Osteocyte (in vitro differentiated cells): ENCODE measurements at regions not wholly inside any gene's neighbourhood (a gene's known extent, or its start where the extent isn't known, plus 50 kb on each side); places are given as distances from the start of the nearest gene placed in this dataset.

Source experiments
- DNase-seq: peaks from one replicate; pipeline ENCODE4 v3.0.0; 2021; ENCODE audit warnings: mixed read lengths; ENCODE audit not compliant: unreplicated experiment; ENCODE audit errors: extremely low spot score
- H3K27ac Mint-ChIP-seq: one replicate; pipeline ENCODE4 v1.8.0; 2021; ENCODE audit warnings: mild to moderate bottlenecking, mixed read lengths; ENCODE audit not compliant: unreplicated experiment
- H3K27me3 Mint-ChIP-seq: one replicate; pipeline ENCODE4 v1.8.0; 2021; ENCODE audit warnings: mixed read lengths; ENCODE audit not compliant: unreplicated experiment
- H3K36me3 Mint-ChIP-seq: one replicate; pipeline ENCODE4 v1.8.0; 2021; ENCODE audit warnings: mixed read lengths; ENCODE audit not compliant: unreplicated experiment
- H3K4me1 Mint-ChIP-seq: one replicate; pipeline ENCODE4 v1.8.0; 2021; ENCODE audit warnings: mixed read lengths; ENCODE audit not compliant: unreplicated experiment
- H3K4me3 Mint-ChIP-seq: one replicate; pipeline ENCODE4 v1.8.0; 2021; ENCODE audit warnings: mild to moderate bottlenecking, moderate library complexity, mixed read lengths; ENCODE audit not compliant: unreplicated experiment
- H3K9me3 Mint-ChIP-seq: one replicate; pipeline ENCODE4 v1.8.0; 2021; ENCODE audit warnings: mixed read lengths; ENCODE audit not compliant: unreplicated experiment
- TF ChIP-seq, protein P1 (sequence below): fragments of 200-600 bp; sonication (generic); IDR thresholded peaks from 2 replicates; pipeline ENCODE4 v1.5.0; 2021; ENCODE audit warnings: antibody characterized with exemption, mild to moderate bottlenecking, moderate library complexity

DNA sequence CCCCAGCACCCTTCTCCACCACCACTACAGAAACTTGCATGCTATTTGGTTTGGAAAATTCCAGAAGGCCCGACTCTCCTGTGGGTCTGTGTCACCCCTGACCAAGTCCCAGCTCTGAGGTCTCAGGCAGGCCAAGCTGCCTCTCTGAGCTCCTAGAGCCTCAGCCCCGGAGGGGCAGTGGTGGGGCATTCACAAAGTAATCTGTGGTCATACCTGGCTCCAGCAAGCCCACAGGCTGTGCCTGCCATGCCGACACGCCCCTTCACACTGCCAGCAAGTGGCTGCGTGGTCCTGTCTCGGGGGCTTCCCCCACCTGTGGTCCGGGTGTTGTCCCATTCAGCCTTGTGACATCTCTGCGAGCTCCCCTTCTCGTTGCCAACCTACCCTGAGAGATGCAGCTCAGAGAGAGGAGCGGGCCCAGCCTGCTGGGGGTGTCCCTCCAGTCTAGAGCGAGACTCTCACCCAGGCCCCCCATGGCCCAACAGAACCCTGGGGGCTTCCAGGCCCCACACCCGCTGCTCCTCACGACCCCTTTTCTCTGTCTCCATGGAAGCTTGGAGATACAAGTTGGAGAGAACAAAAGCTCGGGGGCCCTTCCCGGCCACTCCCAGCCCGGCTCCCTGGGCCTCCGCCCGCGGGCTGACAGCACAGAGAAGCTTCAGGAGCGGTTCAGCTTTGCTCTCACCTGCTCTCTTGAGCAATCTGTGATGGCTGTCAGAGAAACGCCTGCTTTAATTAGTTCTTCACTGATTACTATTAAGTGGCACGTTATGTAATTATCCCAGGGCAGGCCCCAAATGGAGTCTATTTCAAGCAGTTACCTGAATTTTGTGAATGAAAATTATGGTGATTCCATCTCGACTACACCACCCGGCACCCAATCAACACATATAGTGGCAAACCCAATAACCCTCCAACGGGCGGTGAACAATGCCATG lies 147.7 kb upstream of the PHACTR3 start:
- H3K27ac Mint-ChIP-seq = no peak overlapping the region
- no peak for DNase-seq
- H3K9me3 Mint-ChIP-seq = peaks cover 3% of the 10 kb centered on the region
- TF ChIP-seq, protein P1, sequence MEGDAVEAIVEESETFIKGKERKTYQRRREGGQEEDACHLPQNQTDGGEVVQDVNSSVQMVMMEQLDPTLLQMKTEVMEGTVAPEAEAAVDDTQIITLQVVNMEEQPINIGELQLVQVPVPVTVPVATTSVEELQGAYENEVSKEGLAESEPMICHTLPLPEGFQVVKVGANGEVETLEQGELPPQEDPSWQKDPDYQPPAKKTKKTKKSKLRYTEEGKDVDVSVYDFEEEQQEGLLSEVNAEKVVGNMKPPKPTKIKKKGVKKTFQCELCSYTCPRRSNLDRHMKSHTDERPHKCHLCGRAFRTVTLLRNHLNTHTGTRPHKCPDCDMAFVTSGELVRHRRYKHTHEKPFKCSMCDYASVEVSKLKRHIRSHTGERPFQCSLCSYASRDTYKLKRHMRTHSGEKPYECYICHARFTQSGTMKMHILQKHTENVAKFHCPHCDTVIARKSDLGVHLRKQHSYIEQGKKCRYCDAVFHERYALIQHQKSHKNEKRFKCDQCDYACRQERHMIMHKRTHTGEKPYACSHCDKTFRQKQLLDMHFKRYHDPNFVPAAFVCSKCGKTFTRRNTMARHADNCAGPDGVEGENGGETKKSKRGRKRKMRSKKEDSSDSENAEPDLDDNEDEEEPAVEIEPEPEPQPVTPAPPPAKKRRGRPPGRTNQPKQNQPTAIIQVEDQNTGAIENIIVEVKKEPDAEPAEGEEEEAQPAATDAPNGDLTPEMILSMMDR = no peak
- peaks cover 2% of the 10 kb centered on the region for H3K27me3 Mint-ChIP-seq
- H3K36me3 Mint-ChIP-seq = no peaks in the 10 kb centered on the region
- no peak overlapping the region for H3K4me3 Mint-ChIP-seq
- H3K4me1 Mint-ChIP-seq = peaks cover 14% of the 10 kb centered on the region

DNA sequence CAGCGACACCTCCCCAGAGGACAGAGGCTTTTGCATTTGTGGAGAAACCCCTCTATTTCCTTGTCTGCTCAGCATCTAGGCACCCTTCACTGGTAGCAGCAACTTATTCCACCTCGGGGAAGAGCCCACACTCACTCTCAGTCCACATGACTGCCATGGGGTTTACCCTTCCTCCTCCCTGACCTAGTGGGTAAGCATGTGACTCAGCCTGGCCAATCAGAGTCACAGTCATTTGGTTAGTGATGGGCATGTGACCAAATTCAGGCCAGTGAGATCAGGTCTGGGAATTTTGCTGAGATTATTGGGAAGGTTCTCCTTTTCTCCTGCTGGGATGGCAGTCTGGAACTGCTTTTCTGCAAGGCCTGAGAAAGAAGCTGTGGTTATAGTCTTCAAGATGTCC lies 145.7 kb upstream of the PHACTR3 start:
- Mint-ChIP-seq H3K4me1 (peaks cover 8% of the 10 kb centered on the region), H3K27ac (no peak overlapping the region), H3K36me3 (no peaks in the 10 kb centered on the region), H3K9me3 (peaks cover 3% of the 10 kb centered on the region), H3K4me3 (no peak overlapping the region), H3K27me3 (peaks cover 2% of the 10 kb centered on the region)
- DNase-seq = no peak
- TF ChIP-seq, protein P1 = no peak

DNA sequence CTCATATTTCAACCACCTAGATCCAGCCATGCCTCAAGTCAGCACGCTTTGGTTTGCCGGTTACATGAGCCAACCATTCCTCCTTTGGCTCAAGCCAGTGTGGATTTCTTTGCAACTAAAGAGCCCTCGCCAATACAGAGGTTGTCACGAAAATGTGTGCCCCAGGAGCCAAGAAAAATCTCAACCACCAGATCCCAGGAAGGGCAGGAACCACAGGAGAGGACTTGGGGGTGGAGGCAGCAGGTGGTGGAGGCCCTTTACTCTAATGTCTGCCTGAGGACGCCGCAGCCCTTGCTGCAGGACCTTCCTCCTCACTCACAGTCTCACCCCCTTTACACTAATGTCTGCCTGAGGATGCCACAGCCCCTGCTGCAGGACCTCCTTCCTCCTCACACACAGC lies 144.8 kb upstream of the PHACTR3 start:
- H3K27ac Mint-ChIP-seq = no peak overlapping the region
- TF ChIP-seq, protein P1 = no peak
- no peaks in the 10 kb centered on the region for H3K36me3 Mint-ChIP-seq
- H3K4me1 Mint-ChIP-seq = no peaks in the 10 kb centered on the region
- no peak for DNase-seq
- peaks cover 3% of the 10 kb centered on the region for H3K9me3 Mint-ChIP-seq
- H3K4me3 Mint-ChIP-seq = no peak overlapping the region
- peaks cover 2% of the 10 kb centered on the region for H3K27me3 Mint-ChIP-seq

DNA sequence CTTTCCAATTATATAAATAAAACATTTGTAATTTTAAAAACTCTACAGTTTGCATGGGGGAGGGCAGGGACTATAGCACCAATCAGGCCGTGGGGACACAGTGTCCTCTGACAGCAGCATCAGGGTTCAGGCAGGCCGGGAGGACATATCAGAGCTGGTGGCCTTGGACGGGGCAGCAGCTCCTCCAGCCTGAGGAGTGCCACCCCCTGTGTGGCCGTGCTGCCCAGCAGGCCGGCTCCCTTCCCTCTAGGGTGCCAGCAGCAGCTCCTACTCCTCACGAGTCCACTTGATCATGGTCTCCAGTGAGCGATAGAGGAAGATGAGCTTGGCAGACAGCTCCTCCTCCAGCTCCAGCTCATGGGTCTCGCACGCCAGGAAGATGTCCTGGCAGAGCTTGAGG lies 144.0 kb upstream of the PHACTR3 start:
- H3K36me3 Mint-ChIP-seq = no peaks in the 10 kb centered on the region
- peaks cover 3% of the 10 kb centered on the region for H3K9me3 Mint-ChIP-seq
- no peaks in the 10 kb centered on the region for H3K4me1 Mint-ChIP-seq
- no peak overlapping the region for H3K4me3 Mint-ChIP-seq
- H3K27ac Mint-ChIP-seq = no peak overlapping the region
- TF ChIP-seq, protein P1 = no peak
- H3K27me3 Mint-ChIP-seq = peaks cover 3% of the 10 kb centered on the region
- no peak for DNase-seq

DNA sequence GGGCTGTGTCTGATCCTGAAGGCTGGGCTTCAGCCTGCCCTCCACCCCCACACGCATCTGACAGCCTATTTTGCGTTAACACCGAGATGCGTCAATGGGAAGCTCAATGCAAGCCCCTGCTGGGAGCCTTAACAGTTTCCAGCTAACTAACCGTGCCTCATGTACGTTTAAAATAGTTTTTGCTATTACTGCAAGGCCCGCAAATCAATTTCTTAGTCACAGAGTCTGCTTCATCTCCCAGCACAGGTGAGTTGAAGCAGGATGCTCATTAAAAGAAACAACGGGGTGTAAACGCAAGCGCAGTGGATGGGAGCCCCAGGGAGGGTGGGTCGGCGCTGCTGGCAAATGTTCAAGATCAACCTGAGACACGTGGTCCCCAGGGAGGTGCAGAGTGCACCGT lies 142.8 kb upstream of the PHACTR3 start:
- no peak for DNase-seq
- H3K9me3 Mint-ChIP-seq = peaks cover 3% of the 10 kb centered on the region
- no peaks in the 10 kb centered on the region for H3K4me1 Mint-ChIP-seq
- peaks cover 5% of the 10 kb centered on the region for H3K27me3 Mint-ChIP-seq
- no peak overlapping the region for H3K27ac Mint-ChIP-seq
- H3K4me3 Mint-ChIP-seq = no peak overlapping the region
- TF ChIP-seq, protein P1 = no peak
- H3K36me3 Mint-ChIP-seq = no peaks in the 10 kb centered on the region
